ENCODE measurements at regions not wholly inside any gene's neighbourhood (a gene's known extent, or its start where the extent isn't known, plus 50 kb on each side); places are given as distances from the start of the nearest gene placed in this dataset.

DNA sequence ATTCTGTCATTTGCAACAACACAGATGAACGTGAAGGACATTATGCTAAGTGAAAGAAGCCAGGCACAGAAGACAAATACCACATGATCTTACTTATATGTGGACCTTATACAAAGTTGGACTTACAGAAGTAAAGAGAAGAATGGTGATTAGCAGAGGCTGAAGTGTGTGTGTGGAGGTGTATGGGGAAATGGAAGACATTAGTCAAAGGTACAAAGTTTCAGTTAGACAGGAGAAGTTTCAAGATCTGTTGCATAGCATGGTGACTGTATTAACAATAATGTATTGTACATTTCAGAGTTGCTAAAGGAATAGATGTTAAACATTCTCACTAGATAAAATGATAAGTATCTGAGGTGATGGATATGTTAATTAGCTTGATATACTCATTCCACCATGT lies 124.4 kb upstream of the ADRA1D start:
- TF ChIP-seq, protein P1, sequence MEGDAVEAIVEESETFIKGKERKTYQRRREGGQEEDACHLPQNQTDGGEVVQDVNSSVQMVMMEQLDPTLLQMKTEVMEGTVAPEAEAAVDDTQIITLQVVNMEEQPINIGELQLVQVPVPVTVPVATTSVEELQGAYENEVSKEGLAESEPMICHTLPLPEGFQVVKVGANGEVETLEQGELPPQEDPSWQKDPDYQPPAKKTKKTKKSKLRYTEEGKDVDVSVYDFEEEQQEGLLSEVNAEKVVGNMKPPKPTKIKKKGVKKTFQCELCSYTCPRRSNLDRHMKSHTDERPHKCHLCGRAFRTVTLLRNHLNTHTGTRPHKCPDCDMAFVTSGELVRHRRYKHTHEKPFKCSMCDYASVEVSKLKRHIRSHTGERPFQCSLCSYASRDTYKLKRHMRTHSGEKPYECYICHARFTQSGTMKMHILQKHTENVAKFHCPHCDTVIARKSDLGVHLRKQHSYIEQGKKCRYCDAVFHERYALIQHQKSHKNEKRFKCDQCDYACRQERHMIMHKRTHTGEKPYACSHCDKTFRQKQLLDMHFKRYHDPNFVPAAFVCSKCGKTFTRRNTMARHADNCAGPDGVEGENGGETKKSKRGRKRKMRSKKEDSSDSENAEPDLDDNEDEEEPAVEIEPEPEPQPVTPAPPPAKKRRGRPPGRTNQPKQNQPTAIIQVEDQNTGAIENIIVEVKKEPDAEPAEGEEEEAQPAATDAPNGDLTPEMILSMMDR (IDR thresholded peaks at IDR 0.05) = no peak
- TF ChIP-seq EZH2 (IDR thresholded peaks at IDR 0.05; ENCODE audit: borderline replicate concordance, insufficient read depth, low read depth, low read length, poor library complexity, severe bottlenecking) = no peak

All from B cell (primary cell).